GM12875 (cell line): ENCODE measurements at regions not wholly inside any gene's neighbourhood (a gene's known extent, or its start where the extent isn't known, plus 50 kb on each side); places are given as distances from the start of the nearest gene placed in this dataset.
"Not testable (repeated sequence)": the region's sequence is repeated elsewhere in the genome, so short reads cannot be mapped to it uniquely, and the experiment has no call there.

Experiments used
- H3K4me3 ChIP-seq: one replicate; pipeline ENCODE4 v1.5.1; 2011; ENCODE audit warnings: low read depth, low read length, control low read depth
- CTCF ChIP-seq: IDR thresholded peaks from 2 replicates; pipeline ENCODE4 v1.5.1; 2011; ENCODE audit warnings: low read depth, mild to moderate bottlenecking, control low read depth, inconsistent platforms, low read length, moderate library complexity, borderline replicate concordance; ENCODE audit not compliant: insufficient read depth

- TF ChIP-seq CTCF: no peak
- no peak overlapping the region for H3K4me3 ChIP-seq
Measured at GRCh38 chr15:79161837-79162508, 71.4 kb upstream of the RASGRF1 start.

- H3K4me3 ChIP-seq: no peak overlapping the region
- no peak for TF ChIP-seq CTCF
Measured at GRCh38 chr15:79160211-79160610, 69.6 kb upstream of the RASGRF1 start.

- TF ChIP-seq CTCF: no peak
- no peak overlapping the region for H3K4me3 ChIP-seq
Measured at GRCh38 chr15:79157631-79158592, 67.3 kb upstream of the RASGRF1 start.

- H3K4me3 ChIP-seq: no peak overlapping the region
- no peak for TF ChIP-seq CTCF
Measured at GRCh38 chr15:79156704-79157375, 66.3 kb upstream of the RASGRF1 start.

GRCh38 chr15:79154483-79155135 lies 64.0 kb upstream of the RASGRF1 start:
- no peak overlapping the region for H3K4me3 ChIP-seq
- no peak for TF ChIP-seq CTCF

- not testable (repeated sequence) for H3K4me3 ChIP-seq
Measured at GRCh38 chr15:79144290-79144689, 53.7 kb upstream of the RASGRF1 start.

- no peak for TF ChIP-seq CTCF
- H3K4me3 ChIP-seq: no peak overlapping the region
Measured at GRCh38 chr15:79140846-79141570, 50.4 kb upstream of the RASGRF1 start.
